ENCODE measurements at regions not wholly inside any gene's neighbourhood (a gene's known extent, or its start where the extent isn't known, plus 50 kb on each side); places are given as distances from the start of the nearest gene placed in this dataset.

- TF ChIP-seq ZFP3 (CRISPR knock-in tag; IDR thresholded peaks at IDR 0.05), result no peak
- TF ChIP-seq SNAI2 (CRISPR knock-in tag; IDR thresholded peaks at IDR 0.05), result no peak
- TF ChIP-seq ZNF565 (CRISPR knock-in tag; conservative IDR thresholded peaks at IDR 0.05; ENCODE audit: low read depth), result no peak
- TF ChIP-seq ZC3H10 (CRISPR knock-in tag; IDR thresholded peaks at IDR 0.05), result no peak
- no peak for TF ChIP-seq BACH2 (CRISPR knock-in tag; IDR thresholded peaks at IDR 0.05; ENCODE audit: borderline replicate concordance)
- TF ChIP-seq, protein P1, sequence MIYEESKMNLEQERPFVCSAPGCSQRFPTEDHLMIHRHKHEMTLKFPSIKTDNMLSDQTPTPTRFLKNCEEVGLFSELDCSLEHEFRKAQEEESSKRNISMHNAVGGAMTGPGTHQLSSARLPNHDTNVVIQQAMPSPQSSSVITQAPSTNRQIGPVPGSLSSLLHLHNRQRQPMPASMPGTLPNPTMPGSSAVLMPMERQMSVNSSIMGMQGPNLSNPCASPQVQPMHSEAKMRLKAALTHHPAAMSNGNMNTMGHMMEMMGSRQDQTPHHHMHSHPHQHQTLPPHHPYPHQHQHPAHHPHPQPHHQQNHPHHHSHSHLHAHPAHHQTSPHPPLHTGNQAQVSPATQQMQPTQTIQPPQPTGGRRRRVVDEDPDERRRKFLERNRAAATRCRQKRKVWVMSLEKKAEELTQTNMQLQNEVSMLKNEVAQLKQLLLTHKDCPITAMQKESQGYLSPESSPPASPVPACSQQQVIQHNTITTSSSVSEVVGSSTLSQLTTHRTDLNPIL (CRISPR knock-in tag; IDR thresholded peaks at IDR 0.05; ENCODE audit: low read depth), result no peak
- TF ChIP-seq, protein P2, sequence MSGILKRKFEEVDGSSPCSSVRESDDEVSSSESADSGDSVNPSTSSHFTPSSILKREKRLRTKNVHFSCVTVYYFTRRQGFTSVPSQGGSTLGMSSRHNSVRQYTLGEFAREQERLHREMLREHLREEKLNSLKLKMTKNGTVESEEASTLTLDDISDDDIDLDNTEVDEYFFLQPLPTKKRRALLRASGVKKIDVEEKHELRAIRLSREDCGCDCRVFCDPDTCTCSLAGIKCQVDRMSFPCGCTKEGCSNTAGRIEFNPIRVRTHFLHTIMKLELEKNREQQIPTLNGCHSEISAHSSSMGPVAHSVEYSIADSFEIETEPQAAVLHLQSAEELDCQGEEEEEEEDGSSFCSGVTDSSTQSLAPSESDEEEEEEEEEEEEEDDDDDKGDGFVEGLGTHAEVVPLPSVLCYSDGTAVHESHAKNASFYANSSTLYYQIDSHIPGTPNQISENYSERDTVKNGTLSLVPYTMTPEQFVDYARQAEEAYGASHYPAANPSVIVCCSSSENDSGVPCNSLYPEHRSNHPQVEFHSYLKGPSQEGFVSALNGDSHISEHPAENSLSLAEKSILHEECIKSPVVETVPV (CRISPR knock-in tag; IDR thresholded peaks at IDR 0.05), result no peak
- TF ChIP-seq ZNF8 (CRISPR knock-in tag; IDR thresholded peaks at IDR 0.05), result no peak
- no peak for TF ChIP-seq PATZ1 (CRISPR knock-in tag; IDR thresholded peaks at IDR 0.05; ENCODE audit: borderline replicate concordance)
- TF ChIP-seq POU6F1 (CRISPR knock-in tag; IDR thresholded peaks at IDR 0.05; ENCODE audit: borderline replicate concordance, low read depth), result no peak
- no peak for TF ChIP-seq ESRRG (CRISPR knock-in tag; IDR thresholded peaks at IDR 0.05)
- no peak for TF ChIP-seq ZNF70 (CRISPR knock-in tag; IDR thresholded peaks at IDR 0.05)
- no peak for TF ChIP-seq OSR1 (CRISPR knock-in tag; IDR thresholded peaks at IDR 0.05)
- TF ChIP-seq RARB (CRISPR knock-in tag; IDR thresholded peaks at IDR 0.05), result no peak
Measured at GRCh38 chr4:8780596-8781368, 90.9 kb downstream of the HMX1 start.
